IMR-90 (cell line): ENCODE measurements at regions not wholly inside any gene's neighbourhood (a gene's known extent, or its start where the extent isn't known, plus 50 kb on each side); places are given as distances from the start of the nearest gene placed in this dataset.

Experiments used
- ATAC-seq: fragments of 200-7000 bp; cut with Tn5 transposase; 2 replicates; pipeline ENCODE4 v1.9.1; 2020; ENCODE audit warnings: low read depth, mild to moderate bottlenecking, moderate library complexity
- BruUV-seq: library from RNA; stranded (reverse); fragments of 400-500 nt; replicated peaks from 2 replicates; lab custom pipeline; 2021; lab: Mats Ljungman, UMichigan
- CTCF ChIA-PET: fragments of 300-600 bp; formaldehyde crosslinking; extraction: SDS; loops from one replicate; lab custom pipeline; 2021; ENCODE audit warnings: antibody characterized with exemption; lab: Yijun Ruan, JAX
- POLR2A ChIA-PET: fragments of 300-600 bp; sonication (Branson Sonifier 250); formaldehyde crosslinking; loops from one replicate; lab custom pipeline; 2022; ENCODE audit warnings: antibody characterized with exemption; ENCODE audit not compliant: unreplicated experiment; lab: Charles Lee
- DNase-seq: peaks from one replicate; pipeline ENCODE4 v3.0.0; 2013
- H2AFZ ChIP-seq: replicated peaks from 2 replicates; pipeline ENCODE3; 2013; ENCODE audit warnings: low read length, mild to moderate bottlenecking; ENCODE audit not compliant: poor library complexity
- H2AK5ac ChIP-seq: 2 replicates; pipeline ENCODE4 v1.6.1; 2013; ENCODE audit warnings: low read depth, low read length, inconsistent platforms
- H2AK9ac ChIP-seq: replicated peaks from 2 replicates; pipeline ENCODE3; 2013; ENCODE audit warnings: mild to moderate bottlenecking, low read depth, low read length, moderate library complexity; ENCODE audit not compliant: poor library complexity
- H2BK120ac ChIP-seq: 2 replicates; pipeline ENCODE4 v1.6.1; 2013; ENCODE audit warnings: low read depth, low read length, inconsistent platforms
- H2BK15ac ChIP-seq: 3 replicates; pipeline ENCODE4 v1.6.1; 2013; ENCODE audit warnings: low read depth, low read length, inconsistent platforms
- H2BK20ac ChIP-seq: 2 replicates; pipeline ENCODE4 v1.6.1; 2013; ENCODE audit warnings: low read depth, mild to moderate bottlenecking, inconsistent platforms, low read length, moderate library complexity
- H2BK5ac ChIP-seq: 2 replicates; pipeline ENCODE4 v1.6.1; 2013; ENCODE audit warnings: mild to moderate bottlenecking, low read depth, low read length, inconsistent platforms; ENCODE audit not compliant: poor library complexity, severe bottlenecking
- H3K14ac ChIP-seq: replicated peaks from 2 replicates; pipeline ENCODE4 v1.6.1; 2013; ENCODE audit warnings: low read depth, low read length, inconsistent platforms
- H3K18ac ChIP-seq: 2 replicates; pipeline ENCODE4 v1.6.1; 2013; ENCODE audit warnings: low read depth, low read length, control low read depth
- H3K23ac ChIP-seq: 2 replicates; pipeline ENCODE4 v1.6.1; 2013; ENCODE audit warnings: low read depth, low read length, inconsistent platforms
- H3K27ac ChIP-seq: 2 replicates; pipeline ENCODE4 v1.5.1; 2013; ENCODE audit warnings: mild to moderate bottlenecking, control low read depth, low read length; ENCODE audit not compliant: insufficient read depth
- H3K27me3 ChIP-seq: 2 replicates; pipeline ENCODE4 v1.6.1; 2013; ENCODE audit warnings: low read length; ENCODE audit not compliant: control insufficient read depth, insufficient read depth
- H3K36me3 ChIP-seq: 2 replicates; pipeline ENCODE4 v1.6.1; 2013; ENCODE audit warnings: low read length, mixed read lengths; ENCODE audit not compliant: control insufficient read depth, insufficient read depth
- H3K4ac ChIP-seq: 2 replicates; pipeline ENCODE4 v1.6.1; 2013; ENCODE audit warnings: low read depth, low read length, inconsistent platforms
- H3K4me1 ChIP-seq: 2 replicates; pipeline ENCODE4 v1.6.1; 2013; ENCODE audit warnings: low read length, mixed read lengths; ENCODE audit not compliant: control insufficient read depth, insufficient read depth
- H3K4me2 ChIP-seq: 2 replicates; pipeline ENCODE4 v1.6.1; 2013; ENCODE audit warnings: low read depth, mild to moderate bottlenecking, control low read depth, low read length, moderate library complexity
- H3K4me3 ChIP-seq: 2 replicates; pipeline ENCODE4 v1.5.1; 2013; ENCODE audit warnings: low read depth, mild to moderate bottlenecking, control low read depth, low read length, moderate library complexity; ENCODE audit not compliant: insufficient read depth
- H3K56ac ChIP-seq: 2 replicates; pipeline ENCODE4 v1.6.1; 2013; ENCODE audit warnings: low read length, inconsistent platforms; ENCODE audit not compliant: insufficient read depth; ENCODE audit errors: extremely low read depth
- H3K79me1 ChIP-seq, 2 experiments: 2 replicates each; pipeline ENCODE4 v1.6.1; 2013; ENCODE audit warnings: low read length in 2 of 2, inconsistent platforms in 1 of 2, low read depth in 1 of 2
- H3K9ac ChIP-seq: 2 replicates; pipeline ENCODE4 v1.6.1; 2013; ENCODE audit warnings: low read depth, low read length, control low read depth
- H3K9me1 ChIP-seq: 2 replicates; pipeline ENCODE4 v1.6.1; 2013; ENCODE audit warnings: low read length, inconsistent platforms; ENCODE audit not compliant: insufficient read depth
- H3K9me3 ChIP-seq: 2 replicates; pipeline ENCODE4 v1.6.1; 2013; ENCODE audit warnings: low read length; ENCODE audit not compliant: control insufficient read depth, insufficient read depth
- H4K20me1 ChIP-seq: 2 replicates; pipeline ENCODE4 v1.6.1; 2013; ENCODE audit warnings: low read length, inconsistent platforms; ENCODE audit not compliant: insufficient read depth
- H4K5ac ChIP-seq: 2 replicates; pipeline ENCODE4 v1.6.1; 2013; ENCODE audit warnings: mild to moderate bottlenecking, low read depth, low read length, control low read depth
- H4K8ac ChIP-seq, 2 experiments: 2 replicates each; pipeline ENCODE4 v1.6.1; 2013; ENCODE audit warnings: low read depth in 2 of 2, low read length in 2 of 2, control low read depth in 1 of 2, inconsistent platforms in 1 of 2
- H4K91ac ChIP-seq: 2 replicates; pipeline ENCODE4 v1.6.1; 2013; ENCODE audit warnings: low read depth, low read length, inconsistent platforms; ENCODE audit not compliant: insufficient read depth
- FOS ChIP-seq: fragments of 150-350 bp; IDR thresholded peaks from 2 replicates; pipeline ENCODE4 v1.6.1; 2016; ENCODE audit warnings: low read depth, low read length
- MAFK ChIP-seq: IDR thresholded peaks from 2 replicates; pipeline ENCODE4 v1.6.1; 2012; ENCODE audit warnings: low read depth, low read length, improper control_type of control experiment
- RAD21 ChIP-seq: IDR thresholded peaks from 2 replicates; pipeline ENCODE4 v1.6.1; 2012; ENCODE audit warnings: low read length, improper control_type of control experiment
- RCOR1 ChIP-seq: IDR thresholded peaks from 2 replicates; pipeline ENCODE4 v1.6.1; 2012; ENCODE audit warnings: mild to moderate bottlenecking, low read length, improper control_type of control experiment; ENCODE audit not compliant: insufficient replicate concordance
- RFX5 ChIP-seq: IDR thresholded peaks from 2 replicates; pipeline ENCODE4 v1.8.0; 2012; ENCODE audit warnings: low read depth, mild to moderate bottlenecking, low read length, moderate library complexity
- SMC3 ChIP-seq: fragments of 150-350 bp; IDR thresholded peaks from 2 replicates; pipeline ENCODE4 v1.6.1; 2016; ENCODE audit warnings: low read depth, mild to moderate bottlenecking, antibody characterized with exemption, low read length, moderate library complexity
- WGBS, 2 experiments: methylation state at CpG; one replicate each; pipeline versions ENCODE4 v1.1.5 to v1.1.7; 2013; ENCODE audit warnings: missing lambda C conversion rate in 2 of 2; ENCODE audit not compliant: insufficient read length in 1 of 2; ENCODE audit errors: extremely low coverage in 2 of 2; 5-methylcytosine and 5-hydroxymethylcytosine counted together
- dilution Hi-C: fragments of 300-500 bp; cut with HindIII; formaldehyde crosslinking; loops from one replicate; pipeline ENCODE4 v1.14.3; 2018; ENCODE audit warnings: low sequenced_read_pairs; ENCODE audit not compliant: unreplicated experiment
- in situ Hi-C: fragments of 300-500 bp; cut with MboI; formaldehyde crosslinking; loops from 3 replicates; pipeline ENCODE4 v1.14.3; 2019; ENCODE audit warnings: low sequenced_read_pairs, inconsistent platforms, mixed read lengths
- intact Hi-C: fragments of 100-400 bp; cut with micrococcal nuclease; formaldehyde crosslinking; loops from 2 replicates; pipeline ENCODE4 v1.10.0; 2022

- Histone ChIP-seq H2BK20ac (no peak overlapping the region), H3K4me1 (no peaks in the 10 kb centered on the region), H2AK5ac (no peak overlapping the region), H4K5ac (no peak overlapping the region), H2BK15ac (no peak overlapping the region), H2AFZ (no peak overlapping the region), H3K79me1 (no peaks in the 10 kb centered on the region), H4K91ac (no peak overlapping the region), H3K36me3 (no peaks in the 10 kb centered on the region), H3K56ac (no peak overlapping the region), H3K9ac (no peak overlapping the region), H3K18ac (no peak overlapping the region), H3K4me3 (no peak overlapping the region), H3K9me3 (no peaks in the 10 kb centered on the region), H4K8ac (no peak overlapping the region), H2BK5ac (no peak overlapping the region), H4K20me1 (no peaks in the 10 kb centered on the region), H3K9me1 (no peaks in the 10 kb centered on the region), H2AK9ac (no peak overlapping the region), H3K4me2 (no peak overlapping the region), H3K27ac (no peak overlapping the region), H2BK120ac (no peak overlapping the region), H3K23ac (no peak overlapping the region), H3K14ac (no peak overlapping the region), H3K27me3 (peaks cover 6% of the 10 kb centered on the region), H3K4ac (no peak overlapping the region)
- in situ Hi-C loops = no loop called here
- BruUV-seq = no TSS peak
- TF ChIP-seq MAFK (peak; percentile 86), FOS (no peak), SMC3 (no peak), RAD21 (no peak), RCOR1 (no peak), RFX5 (no peak)
- ChIA-PET POLR2A (no interaction called here), CTCF (no interaction called here)
- ATAC-seq (no peak), DNase-seq (no peak)
- dilution Hi-C loops = no loop called here
- intact Hi-C loops = no loop called here
- no CpG with 5 or more reads among the region's 5 CpGs for WGBS, 2 experiments
Measured at GRCh38 chr15:96002890-96003859, 327.3 kb upstream of the NR2F2 start.
